ENCODE measurements at regions not wholly inside any gene's neighbourhood (a gene's known extent, or its start where the extent isn't known, plus 50 kb on each side); places are given as distances from the start of the nearest gene placed in this dataset.

DNA sequence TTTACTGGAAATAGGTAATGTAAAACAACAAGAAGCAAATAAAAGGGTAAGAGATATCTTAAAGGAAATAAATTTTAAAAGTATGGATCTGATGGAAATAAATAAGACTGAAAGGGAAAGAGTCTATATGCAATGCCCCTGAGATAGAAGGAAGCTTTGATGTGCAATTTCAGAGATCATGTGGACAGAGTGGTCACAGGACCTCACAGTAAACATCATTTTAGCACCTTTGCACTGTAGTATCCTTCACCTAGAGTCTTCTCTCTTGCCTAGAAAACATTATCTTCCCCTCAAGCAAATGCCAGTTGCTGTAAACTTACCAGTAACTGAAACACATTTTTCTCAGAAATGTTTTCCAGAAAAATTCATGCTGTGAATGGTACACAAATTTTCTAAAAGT lies 1621.3 kb upstream of the TMEFF2 start:
- DNase-seq = no peak

DNA sequence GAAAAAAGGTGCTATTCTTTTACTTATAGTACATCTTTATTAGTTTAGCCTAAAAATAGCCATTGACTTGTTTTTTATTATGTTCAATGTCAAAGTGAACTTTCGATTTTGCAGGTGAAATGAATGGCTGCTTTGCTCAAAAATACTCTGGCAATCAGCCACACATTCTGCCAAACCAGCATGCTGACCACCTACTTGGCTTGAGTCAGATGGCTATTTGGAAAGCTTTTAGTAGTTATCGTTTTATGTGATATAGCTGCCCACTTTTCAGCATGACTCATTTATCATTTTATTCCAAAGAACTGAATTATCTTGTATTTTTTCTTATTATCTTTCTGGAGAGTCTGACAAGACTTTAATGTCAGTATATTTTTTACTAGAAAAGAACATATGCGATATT lies 1615.8 kb upstream of the TMEFF2 start:
- no peak for DNase-seq

DNA sequence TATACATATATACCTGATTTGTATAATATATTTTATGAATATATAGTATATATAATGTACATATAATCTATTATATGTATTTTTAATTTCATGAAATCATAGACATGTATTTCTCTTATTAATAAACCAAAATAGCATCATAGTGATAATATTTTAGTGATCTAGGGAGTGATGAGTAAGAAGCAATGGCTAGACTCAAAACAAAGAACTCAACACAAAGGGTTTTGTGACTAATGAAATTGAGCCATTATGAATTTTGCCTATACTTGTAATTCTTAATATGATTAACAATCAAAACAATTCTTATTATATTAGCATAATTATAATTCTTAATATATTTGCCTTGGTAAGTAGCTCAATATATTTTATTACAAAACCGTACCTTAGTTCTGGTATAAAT lies 1614.1 kb upstream of the TMEFF2 start:
- DNase-seq = no peak

DNA sequence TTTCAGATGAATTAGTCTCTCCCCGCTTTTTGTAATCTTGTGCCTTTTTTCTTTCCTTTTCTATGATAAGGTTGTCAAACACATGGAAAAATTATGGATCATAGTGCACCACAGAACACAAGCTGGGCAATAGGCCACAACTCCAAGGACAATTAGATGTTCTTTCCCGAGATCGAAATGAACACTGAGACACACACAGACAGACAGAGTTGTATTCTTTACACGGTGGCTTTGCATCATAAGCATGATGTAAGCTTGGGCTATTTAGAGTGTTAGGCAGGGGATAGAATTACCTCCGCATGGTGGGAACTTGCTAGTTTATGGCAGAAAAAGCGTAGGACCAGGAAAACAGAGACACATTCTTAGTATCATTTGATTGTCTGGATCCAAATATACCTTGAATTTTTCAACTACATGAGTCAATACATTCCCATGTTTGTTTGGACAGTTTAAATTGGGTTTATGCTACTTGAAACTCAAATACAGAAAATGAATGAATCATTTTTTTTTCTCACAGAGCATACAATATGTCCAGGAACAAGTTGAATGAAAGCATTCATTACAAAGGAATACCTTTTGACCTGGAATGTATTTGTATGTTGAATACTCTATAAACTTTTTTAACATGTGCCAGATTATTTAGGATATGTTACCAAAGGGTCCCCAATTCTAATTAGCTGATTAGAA lies 1611.5 kb upstream of the TMEFF2 start:
- no peak for DNase-seq

DNA sequence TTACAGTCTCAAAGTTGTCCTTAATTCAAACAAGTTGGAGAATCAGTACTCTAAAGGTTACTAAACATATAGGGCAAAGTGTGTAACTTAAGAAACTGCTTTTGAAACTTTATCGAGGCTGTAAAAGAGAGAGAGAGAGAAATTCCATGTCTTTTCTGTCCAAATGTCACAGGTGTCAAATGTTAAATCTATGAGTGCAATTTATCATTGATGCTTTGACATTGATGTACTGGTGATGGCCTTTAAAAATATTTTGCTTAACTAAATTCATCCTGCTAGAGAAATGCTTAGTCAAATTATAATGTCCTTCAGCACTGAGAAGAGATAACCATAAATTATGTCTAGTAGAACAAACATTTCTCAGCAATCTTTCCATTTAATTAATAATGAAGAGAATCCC lies 1602.1 kb upstream of the TMEFF2 start:
- no peak for DNase-seq

DNA sequence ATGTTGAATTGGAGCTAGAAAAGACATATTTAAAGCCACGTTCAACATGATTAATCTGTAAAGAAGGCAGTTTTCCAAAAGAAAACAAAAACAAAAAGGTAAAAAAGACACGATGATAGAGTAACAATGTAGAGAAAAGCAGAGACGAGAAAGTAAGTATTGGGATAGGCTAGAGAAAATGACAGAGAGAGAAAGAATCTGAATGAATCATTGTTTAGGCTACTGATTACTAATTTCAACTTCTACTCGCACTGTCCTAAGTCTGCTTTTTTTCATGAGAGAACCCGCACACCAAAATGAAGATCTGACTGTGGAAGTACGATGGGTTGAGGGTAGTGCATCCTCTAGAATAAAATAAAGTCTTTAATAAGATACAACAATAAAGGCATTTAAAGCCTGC lies 1599.2 kb upstream of the TMEFF2 start:
- no peak for DNase-seq

DNA sequence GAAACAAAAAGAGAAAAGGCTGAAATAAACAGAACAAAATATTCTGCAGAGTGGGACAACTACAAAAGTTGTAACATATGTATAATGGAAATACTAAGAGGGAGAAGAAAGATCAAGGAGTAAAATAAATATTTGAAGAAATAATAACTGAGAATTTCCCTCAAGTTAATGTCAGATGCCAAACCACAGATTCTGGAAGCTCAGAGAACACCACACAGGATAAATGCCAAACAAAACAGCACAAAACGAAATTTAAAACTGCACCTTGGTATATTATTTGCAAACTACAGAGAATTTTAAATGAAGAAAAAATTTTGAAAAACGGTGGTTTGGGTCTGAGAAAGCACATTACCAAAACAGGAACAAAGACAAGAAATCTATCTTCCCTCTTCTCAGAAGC lies 1588.9 kb upstream of the TMEFF2 start:
- no peak for DNase-seq

DNA sequence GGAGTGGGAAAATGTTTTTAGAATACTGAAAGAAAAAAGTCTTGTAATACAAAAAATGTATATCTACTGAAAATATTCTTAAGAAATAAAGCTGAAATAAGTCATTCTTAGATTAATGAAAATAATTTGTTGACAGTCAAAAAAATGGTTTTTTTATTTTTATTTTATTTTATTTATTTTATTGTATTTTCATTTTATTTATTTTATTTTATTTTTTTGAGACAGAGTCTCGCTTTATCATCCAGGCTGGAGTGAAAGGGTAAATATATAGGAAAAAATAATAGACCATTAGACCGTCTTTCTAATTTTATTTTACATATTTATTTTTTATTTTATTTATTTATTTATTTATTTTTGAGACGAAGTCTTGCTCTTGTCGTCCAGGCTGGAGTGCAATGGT lies 1583.6 kb upstream of the TMEFF2 start:
- no peak for DNase-seq

DNA sequence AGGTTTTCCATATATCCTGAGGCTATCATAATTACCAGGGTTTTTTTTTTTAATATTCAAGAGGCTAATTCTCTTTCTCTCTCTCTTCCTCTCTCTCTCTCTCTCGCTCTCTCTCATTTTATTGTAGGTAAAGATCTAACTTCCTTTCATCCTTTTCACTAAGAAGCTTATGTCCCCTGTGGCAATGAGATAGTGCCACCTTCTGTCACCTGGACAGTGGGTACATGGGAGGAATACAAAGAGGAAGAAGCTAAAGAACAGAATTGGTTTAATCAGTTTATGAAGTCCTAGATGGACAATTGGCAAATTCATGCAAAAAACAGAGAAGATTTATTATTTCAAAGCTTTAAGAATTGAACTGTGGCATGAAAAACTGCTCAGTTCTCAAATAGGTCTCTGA lies 1582.3 kb upstream of the TMEFF2 start:
- no peak for DNase-seq

DNA sequence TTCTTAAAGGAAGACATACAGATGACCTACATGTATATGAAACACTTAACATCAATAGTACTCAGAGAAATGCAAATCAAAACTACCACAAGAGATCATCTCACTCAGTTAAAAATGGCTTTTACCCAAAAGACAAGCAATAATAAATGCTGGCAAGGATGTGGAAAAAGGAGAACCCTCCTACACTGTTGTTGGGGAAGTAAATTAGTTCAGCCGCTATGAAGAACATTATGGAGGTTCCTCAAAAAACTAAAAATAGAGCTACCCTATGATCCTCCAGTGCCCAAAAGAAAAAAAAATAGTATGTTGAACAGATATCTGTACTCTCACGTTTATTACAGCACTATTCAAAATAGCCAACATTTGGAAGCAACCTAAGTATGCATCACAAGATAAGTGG lies 1579.4 kb upstream of the TMEFF2 start:
- DNase-seq = no peak

DNA sequence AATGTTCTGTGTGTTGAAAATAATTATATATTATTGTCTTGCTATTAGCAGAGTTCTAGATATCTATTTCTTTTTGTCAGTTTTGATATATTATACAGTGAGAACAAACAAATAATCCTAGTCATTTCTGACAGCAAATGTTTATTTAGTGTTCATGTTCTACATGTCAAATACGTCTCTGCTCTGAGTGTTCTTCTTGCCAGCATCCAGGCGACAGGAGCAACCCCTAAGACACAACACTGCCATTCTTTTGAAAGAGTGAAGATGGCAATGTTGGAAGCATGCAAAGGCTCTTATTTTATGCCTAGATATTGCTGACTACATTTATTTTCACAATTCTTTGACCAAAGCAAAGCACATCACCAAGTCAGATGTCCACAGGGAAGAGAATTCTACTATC lies 1556.6 kb upstream of the TMEFF2 start:
- no peak for DNase-seq

DNA sequence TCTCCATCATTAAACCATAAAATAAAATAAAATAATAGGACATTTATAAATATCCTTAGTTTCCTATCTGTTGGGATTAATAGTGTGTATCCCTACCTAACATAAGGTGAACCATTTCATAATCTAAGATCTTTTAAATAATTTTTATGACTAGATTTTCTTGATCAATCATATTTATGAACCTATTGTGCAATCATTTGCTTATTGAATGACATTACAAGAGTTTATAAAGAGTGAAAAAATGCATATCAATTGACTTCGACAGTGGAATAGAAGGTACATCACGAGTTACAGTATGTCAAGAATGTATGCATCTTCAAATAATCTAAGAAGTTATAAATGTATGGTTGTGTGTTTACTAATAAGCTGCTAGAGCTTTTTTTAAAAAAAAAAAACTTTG lies 1554.8 kb upstream of the TMEFF2 start:
- DNase-seq = no peak

DNA sequence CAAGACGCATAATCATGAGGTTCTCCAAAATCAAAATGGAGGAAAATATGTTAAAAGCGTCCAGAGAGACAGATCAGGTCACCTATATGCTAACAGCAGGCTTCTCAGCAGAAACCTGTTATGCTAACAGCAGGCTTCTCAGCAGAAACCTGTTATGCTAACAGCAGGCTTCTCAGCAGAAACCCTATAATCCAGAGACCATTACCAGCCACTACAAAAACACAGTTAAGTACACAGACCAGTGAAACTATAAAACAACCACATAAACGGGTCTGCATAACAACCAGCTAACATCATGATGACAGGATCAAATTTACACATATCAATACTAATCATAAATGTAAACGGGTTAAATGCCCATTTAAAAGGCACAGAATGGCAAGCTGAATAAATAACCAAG lies 1548.4 kb upstream of the TMEFF2 start:
- DNase-seq = no peak

DNA sequence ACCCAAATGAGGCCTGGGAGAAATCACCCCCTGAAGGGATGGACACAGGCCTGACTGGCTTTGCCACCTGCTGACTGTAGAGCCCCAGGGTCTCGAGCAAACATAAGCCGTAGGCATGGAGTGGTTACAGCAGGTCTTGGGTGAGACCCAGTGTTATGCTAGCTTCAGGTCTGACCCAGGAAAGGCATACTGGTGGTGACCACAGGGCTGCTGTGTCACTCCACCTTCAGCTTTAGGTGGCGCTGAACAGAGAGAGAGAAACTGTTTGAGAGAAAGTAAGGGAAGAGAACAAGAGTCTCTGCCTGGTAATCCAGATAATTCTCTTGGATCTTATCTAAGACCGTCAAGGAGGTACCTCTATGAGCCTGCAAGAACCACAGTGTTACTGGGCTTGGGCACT lies 1544.2 kb upstream of the TMEFF2 start:
- DNase-seq = no peak

DNA sequence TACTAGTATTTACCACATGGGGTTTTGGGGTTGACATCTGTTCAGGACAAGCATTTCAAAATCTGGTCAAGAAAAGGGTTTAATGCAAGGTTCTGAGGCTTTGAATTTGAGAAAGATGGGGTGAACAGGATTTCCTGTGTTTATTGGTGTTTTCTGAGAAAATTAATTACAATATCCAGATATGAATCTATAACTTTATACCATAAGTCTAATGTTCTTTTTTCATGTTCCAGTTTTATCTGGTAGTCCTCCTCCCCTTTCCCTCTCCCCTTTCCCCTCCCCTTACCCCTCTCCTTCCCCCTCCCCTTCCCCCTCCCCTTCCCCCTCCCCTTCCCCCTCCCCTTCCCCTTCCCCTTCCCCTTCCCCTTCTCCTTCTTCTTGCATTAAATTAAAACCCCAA lies 1518.2 kb upstream of the TMEFF2 start:
- no peak for DNase-seq

DNA sequence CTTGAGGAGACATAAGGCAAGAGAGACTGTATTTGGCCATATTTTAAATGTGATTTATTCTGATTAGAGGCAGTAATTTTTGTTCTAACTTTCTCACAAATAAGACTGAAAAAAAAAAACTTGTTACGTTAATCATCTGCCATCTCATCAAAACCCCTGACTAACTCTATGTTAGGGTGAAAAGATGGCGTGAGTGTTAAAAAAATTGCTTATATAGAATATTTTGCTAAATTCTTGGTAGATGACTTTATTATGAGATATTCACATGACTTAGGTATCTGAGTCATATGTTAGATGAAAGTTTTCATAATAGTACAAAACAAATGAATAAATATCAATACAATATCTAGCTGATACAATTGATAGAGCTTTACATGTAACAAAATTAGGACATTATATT lies 1508.7 kb upstream of the TMEFF2 start:
- DNase-seq = no peak

DNA sequence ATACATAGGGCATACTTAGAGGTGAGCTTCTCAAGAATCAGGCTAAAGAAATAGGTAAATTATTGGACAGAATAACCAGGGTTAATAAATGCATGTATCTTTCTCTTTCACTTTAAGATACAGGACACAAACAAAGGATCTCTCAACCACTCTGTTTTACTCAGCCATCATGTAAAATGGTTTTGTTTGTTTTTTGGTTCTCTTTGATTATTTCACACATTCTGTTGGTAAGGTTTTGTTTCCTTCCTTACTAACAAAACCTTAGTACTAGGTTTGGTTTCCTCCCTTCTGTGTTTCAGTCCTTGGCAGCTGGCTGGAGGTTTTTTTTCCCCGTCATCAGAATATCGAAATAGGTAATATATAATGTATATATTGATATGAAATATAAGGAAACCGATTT lies 1506.8 kb upstream of the TMEFF2 start:
- DNase-seq = no peak

DNA sequence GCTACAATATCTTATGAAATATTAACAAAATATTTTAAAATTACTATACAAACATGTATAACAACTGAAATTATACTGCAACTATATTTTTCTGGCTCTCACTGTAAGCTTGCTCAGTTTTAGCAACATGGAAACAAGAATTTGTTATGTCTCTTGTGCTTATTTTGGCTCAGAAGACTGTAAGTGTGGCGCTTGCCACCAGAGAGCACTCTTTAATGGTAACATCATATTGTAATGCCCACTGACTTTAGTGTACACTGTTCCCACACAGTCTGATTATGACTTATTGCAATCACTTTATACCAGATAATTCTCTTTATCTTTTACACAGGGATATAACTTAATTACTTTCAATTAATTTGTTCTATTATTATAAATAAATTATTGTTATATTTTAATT lies 1500.6 kb upstream of the TMEFF2 start:
- peak in 1 of 2 experiments; percentile 63 for DNase-seq

DNA sequence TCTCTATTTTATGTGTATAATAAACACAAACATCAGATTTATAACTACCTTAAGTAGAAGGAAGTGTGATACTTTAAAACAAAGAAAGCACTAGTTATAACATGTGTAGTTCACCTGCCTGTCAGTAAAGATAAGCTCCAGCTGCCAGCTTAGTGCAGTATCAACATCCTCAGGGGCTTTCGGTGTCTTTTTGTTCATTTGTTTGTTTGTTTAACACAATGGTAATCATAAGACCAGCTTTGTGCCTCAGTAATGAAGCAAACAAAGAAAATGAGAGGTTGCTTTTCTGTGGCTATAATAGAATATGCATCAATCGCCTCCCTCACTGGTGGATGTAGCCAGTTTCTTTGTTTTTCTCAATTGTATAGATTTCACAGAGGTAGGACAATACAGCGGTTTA lies 1499.0 kb upstream of the TMEFF2 start:
- no peak for DNase-seq

DNA sequence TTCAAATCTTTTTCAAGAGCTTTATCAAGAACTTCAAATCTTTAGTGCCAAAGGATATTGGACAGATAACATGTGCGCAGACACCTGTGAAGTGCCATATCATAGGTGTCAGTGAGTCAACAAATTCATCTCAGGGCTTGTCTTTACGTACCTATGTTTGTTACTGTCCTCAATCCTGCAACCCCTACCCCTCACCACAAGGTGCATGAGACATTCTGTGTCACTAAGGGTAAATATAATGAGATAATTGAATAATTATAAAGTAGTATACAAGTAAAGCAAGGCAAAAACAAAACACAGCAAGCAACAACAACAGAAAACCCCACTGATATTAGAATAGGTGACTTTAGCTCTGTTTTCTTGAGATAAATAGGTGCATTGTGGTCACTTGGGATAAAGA lies 1495.8 kb upstream of the TMEFF2 start:
- no peak for DNase-seq

DNA sequence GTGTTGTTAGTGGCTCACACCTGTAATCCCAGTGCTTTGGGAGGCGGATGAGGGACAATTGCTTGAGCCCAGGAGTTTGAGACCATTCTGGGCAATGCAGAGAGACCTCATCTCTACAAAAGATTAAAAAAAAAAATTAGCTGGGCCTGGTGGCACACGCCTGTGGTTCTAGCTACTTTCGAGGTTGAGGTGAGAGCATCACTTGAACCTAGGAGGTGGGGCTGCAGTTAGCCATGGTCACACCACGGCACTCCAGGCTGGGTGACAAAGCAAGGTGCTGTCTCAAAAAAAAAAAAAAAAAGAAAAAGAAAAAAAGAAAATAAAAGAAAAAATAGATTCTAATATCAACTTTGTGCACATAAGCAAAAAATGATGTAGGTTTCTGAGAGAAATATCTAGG lies 1492.5 kb upstream of the TMEFF2 start:
- no peak for DNase-seq

DNA sequence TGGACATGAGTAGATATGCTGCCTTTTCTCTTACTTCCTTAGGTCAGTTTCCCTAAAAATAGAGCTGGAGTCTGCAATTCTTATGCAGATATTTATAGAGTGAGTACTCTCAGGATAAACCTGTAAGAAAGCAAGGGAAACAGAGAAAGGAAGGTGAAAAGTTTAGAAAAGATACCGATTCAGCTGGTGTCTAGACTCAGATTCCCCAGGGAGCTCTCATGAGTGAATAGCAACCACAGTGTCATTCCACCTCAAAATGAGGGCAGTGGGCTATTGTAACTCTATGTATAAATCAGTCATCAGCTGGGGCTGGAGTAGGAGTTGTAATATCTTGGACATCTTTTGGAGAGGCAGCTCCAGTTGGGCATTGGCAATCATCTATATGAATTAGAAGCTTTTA lies 1485.1 kb upstream of the TMEFF2 start:
- DNase-seq = no peak

DNA sequence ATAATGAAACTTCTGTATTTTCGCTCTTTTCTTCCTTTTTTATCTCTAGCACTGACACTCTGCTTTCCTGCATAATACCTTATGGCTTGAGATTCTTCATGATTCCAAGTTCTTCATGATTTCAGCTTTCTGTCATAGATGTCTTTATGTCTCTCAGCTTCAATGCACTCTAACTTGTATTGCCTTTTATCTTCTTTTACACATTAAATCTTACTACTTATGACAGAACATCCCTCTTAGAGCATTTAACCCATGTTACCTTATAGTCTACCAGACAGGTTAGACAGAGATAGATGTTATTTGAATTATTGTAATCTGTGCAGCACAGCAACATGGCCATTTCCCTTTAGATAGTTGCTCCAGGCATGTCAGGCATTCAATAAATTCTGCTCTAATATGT lies 1475.7 kb upstream of the TMEFF2 start:
- DNase-seq = no peak

DNA sequence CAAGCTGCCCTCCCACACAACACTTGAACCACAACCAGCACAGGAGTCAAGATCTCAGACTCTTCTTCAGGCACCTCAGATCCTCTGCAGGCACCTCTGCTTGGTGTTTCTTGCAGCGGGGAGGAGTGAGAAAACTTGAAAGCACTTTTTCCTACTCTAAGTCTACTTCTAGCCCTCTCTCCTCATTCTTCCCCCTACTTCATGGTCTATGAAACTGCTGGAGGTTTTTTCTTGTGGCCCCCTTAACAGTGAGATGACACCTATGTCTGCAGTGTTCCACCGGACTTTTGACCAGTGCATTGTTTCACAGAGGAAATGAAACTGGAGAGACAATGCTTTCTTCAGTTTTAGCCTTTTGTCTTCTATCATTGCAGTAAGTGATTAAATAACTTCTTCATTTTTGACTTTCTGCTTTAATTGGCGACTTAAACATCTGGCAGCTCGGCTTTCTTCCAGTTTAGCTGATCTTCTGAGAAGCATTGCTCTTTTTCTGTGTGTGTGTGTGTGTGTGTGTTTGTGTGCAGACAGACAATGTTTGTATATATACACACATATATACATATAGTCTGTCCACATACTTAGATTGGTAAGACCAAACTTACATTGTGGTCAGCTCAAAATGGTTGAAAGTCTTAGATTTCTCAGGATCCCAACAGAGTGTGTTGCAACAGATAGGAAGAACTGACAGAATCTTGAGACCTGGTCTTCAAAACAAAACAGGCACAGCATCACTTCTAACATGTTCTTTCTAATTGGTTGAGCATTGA lies 1474.0 kb upstream of the TMEFF2 start:
- DNase-seq = no peak

DNA sequence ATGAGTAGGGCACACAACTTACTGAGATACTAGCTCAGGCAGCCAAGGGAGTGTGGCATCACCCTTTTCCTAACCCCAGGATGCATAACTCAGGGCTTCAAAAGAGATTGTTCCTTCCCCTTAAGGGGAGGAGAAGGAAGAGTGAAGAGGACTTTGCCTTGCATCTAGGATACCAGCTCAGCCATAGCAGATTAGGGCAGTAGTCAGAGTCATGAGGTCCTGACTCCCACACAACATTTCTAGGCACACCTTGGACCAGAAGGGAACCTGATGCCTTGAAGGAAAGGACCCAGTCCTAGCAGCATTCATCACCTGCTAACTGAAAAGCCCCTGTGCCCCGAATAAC lies 1433.2 kb upstream of the TMEFF2 start:
- DNase-seq = no peak
